Activated CD4-positive, alpha-beta T cell treated with anti-CD3 and anti-CD28 coated beads, Interleukin-2, amount 50 U/mL, for 16 hours (primary cell): ENCODE measurements at regions not wholly inside any gene's neighbourhood (a gene's known extent, or its start where the extent isn't known, plus 50 kb on each side); places are given as distances from the start of the nearest gene placed in this dataset.

Source experiments
- DNase-seq: peaks from one replicate; pipeline ENCODE4 v3.0.0-alpha.2; 2020

DNA sequence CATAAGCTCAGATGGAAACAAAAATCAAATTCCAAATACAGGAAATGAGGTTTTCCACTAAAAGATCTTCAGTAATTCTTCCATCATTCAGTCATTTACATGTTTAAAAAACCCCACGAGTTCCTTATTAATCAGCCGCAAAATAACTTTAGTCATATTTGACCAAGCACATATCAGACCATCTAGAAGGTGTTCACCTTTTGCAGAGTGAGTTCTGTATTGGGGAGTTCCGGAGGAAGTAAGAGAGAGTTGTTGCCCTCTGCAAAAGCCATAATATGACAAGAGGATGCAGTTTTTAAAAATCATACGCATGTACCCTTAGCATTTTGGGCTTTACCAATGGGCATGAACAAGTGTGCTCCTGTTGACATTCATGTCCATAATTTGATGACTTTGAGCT is 61.6 kb downstream of the CCR1 start:
- DNase-seq: peak; percentile 6

DNA sequence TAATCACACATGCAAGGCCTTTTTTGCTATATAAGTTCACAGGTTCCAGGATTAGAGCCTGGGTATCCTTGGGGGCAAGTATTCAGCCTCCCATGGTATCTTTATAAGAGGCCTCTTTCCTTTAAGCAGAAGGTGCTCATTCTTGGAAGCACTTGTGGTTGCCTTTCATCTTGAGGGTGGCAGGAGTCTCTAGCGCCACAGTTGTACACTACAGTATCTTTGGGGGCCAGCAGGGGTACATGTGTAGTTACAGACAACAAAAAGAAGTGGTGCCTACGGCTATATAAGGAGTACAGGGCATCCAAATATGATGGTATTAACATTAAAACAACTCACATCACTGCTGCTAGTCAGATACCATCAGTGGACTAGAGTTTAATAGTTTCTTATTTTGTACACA is 62.1 kb downstream of the CCR1 start:
- DNase-seq: no peak

DNA sequence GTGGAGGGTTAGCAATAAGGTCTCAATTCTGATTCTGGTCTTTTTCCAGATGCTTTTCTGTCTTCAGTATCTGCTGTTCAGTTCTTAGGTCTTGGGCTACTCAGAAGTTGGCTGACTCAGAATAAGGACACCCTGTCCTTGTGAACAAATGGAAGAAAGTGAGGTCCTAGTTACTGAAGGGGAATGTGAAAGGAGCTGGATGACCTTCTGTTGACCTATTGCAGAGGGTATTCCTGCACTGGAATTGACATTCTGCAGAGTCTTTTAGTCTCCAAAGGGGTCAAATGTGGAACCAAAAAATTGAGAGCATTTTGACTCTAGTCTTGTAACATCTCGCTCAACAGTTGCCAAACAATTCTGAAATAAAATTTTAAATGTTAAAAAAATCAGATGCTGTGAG is 63.0 kb downstream of the CCR1 start:
- DNase-seq: no peak

DNA sequence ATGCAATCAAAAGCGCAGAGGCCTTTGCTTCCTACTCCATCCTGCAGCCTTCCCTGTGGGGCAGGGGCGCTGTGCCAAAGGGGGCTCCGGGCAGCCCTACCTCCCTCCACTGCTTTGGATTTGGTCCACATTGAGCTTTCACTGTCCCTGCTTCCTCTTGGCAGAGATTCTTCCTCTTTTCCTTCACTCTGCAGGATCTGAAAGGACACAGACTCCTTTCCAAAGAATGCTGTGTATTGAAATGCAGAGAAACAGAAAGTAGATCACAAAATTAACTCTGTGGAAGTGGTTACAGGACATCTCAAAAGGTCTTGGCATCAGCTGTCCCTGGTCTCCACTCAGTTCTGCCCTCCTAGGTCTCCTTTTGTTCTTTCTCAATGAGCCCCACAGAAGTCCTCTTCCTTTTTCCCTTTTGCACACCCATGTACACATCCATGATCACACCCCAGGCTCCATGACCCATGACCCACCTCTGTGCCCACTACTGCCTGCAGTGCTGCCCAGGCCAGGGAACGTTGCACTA is 64.1 kb downstream of the CCR1 start:
- DNase-seq: no peak

DNA sequence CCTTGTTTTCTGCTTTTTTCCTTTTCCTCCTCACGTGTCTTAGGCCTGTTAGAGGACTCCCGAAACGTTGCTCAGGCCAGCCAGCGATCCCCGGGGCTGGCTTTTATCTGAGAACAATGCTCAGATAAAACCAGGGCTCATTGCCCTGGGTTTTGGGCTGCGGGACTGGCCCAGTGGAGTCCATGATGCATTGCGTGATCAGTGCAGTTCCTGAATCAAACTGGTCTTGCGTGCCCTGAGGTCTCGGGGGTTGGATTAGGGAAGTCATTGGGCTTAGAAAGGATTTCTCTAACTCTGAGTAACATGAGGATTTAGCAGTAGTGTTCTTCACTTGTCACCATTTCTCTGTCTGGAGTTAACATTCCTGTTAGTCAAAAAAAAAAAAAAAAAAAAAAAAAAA is 66.3 kb downstream of the CCR1 start:
- no peak for DNase-seq

DNA sequence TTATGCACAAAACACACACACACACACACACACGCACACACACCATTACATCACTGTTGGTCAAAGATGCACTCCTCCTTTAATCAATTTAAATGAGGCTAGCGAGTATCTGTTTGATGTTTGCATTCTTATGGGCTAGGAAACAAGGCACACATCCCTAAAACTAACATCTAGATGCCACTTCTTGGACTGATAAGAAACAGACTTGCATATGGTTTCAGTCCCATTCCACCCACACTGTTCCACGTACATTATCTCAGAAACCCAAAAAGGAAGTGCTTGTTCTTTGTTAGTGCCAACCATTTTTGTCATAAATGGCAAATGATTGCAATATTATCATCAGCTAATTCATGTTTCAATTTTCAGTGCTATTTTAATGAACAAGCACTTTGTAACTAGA is 69.5 kb downstream of the CCR1 start:
- DNase-seq: no peak

DNA sequence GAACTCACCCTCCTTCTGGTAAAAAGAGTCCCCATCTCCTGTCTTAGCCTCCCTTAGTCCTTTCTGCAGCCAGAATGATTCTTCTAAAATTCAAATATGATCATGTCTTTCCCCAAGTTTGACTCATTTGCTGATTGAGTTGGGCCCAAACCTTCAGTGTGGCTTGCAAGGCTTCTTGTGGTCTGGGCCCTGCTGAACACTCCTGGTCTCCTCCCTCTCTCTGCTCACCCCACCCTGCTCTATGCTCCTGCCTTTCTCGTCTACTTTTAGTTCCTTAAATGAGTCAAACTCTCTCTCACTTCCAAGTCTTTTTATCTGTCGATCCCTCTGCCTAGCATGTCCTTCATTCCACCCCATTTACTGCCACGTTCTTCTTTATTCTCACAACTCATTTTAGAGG is 72.6 kb downstream of the CCR1 start:
- DNase-seq: peak; percentile 18

DNA sequence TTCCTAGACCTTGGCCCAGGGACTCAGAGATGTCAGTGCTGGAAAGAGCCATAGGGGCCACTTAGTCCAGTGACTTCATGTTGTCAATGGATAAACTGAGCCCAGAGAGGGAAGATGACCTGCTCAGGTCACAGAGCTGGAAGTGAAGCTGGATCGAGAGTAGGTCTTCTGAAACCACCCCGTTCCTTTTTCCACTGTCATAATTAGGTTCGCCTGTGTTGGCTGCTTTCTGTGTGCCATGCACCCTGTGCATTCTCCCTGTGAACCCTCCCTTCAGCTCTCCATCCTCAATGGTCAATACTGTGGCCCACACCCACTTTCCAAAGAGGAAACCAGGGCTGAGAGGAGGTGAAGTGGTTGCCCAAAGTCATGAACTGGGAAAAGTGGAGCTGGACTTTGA is 74.8 kb downstream of the CCR1 start:
- no peak for DNase-seq

DNA sequence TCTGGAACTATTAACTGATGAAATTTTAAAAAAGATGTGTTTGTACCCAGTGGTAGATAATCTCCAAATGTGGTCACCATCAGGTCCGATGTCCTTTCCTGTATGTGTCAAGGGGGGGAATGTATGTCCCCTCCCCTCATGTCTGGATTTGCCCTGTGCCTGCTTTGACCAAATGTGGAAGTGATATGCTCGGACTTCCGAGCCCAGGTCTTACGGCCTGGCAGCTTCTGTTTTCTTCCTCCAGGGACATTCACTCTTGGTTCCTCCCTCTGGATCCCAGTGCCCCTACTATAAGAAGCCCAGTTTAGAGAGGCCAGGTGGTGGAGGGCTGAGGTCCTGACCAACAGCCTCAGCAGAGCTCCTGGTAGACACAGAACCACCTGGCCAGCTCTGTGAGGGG is 75.5 kb downstream of the CCR1 start:
- DNase-seq: no peak

DNA sequence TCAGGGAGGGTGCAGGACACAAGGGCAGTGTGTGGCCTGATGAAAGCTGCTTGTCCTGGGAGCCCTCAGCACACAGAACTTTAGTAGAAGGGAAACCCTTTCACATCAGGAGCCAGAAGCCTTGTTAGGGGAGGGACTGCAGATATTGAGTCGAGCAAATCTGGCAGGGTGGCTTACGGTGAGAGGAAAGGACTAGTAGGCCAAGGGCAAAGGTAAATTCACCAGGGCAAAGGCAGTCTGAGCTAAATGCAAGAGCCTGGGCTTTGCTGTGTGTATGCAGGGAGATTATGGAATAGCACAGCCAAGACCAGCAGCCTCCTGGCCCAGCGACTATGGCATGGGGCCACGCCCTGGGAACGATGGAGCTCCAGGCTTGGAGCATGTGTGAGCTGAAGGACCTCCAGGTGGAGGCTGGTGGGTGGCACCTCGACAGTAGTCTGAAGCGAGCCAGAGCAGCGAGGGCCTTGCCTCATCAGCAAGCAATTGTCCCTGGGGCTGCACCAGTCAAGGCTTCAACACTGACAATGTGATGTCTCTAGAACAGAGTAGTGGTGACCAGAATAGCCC is 76.1 kb downstream of the CCR1 start:
- no peak for DNase-seq

DNA sequence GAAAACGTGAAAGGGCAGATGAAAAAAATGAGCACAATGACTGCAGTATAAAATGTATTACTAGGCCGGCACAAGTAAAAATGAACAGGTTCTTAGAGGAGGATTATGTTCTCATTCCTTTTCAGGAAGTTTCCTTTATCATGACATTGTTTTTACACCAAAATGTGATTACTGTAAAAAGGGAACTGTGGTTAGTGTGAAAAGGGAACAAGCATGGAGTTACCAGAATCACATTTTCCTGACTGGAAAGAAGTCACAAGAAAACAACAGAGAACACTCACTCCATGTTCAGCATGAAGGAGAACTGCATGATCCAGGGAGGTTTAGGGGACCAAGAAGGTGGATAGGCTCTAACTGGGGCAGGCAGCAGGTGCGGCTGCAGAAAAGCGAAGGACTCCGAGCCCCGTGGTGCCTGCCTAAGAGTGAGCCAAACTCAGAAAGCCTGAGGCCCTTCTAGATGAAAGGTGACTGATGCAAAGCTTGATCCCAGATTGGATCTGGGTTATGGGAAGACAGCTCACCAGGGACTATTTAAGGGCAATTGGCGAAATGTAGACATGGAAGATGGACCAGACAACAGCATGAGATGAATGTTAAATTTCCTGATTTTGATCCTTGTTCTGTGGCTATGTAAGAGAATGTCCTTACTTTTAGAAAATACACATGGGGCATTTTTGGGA is 77.3 kb downstream of the CCR1 start:
- no peak for DNase-seq

DNA sequence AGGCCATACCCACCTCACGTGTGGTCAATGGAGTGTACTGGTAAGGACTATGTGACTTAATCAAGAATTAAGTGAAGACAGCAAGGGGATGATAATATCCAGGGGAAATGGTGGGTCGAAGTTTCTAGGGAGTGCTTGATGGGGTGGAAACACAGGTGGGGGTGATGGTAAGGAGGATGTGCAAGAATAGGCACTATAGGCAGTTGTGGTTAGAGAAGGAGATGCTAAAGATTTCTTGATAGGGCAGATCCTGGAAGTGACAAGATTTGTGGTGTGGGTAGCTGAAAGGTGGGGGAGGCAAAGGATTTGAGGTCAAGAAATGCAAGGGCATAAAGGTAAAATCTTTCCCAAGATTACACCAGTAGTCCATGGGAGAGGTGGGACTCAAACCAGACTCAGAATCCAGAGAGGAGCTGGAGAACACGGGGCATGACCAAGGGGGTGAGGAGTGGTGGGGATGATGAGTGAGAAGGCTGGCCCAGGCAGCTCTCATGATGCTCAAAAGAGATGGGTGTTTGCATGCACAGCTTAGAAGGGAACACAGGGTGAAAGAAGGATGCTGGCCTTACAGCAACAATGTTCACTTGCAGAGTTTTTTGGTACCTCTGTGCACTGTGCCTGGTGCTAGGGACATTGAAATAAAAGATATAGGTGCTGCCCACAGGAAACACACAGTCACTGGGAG is 78.4 kb downstream of the CCR1 start:
- peak; percentile 22 for DNase-seq

DNA sequence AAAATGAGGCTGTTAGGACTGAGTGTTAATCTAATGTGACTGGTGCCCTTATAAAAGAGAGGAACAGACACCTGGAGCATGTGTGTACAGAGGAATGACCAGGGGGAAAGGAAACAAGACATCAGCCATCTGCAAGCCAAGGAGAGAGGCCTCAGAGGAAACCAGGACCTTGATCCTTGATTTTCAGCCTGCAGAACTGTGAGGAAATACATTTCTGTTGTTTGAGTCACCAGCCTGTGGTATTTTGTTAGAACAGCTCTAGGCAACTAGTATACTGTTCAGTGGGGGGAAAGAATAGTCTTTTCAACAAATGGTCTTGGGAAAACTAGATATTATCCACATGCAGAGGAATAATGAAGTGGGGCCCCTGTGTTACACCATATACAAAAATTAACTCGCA is 80.6 kb downstream of the CCR1 start:
- DNase-seq: no peak

DNA sequence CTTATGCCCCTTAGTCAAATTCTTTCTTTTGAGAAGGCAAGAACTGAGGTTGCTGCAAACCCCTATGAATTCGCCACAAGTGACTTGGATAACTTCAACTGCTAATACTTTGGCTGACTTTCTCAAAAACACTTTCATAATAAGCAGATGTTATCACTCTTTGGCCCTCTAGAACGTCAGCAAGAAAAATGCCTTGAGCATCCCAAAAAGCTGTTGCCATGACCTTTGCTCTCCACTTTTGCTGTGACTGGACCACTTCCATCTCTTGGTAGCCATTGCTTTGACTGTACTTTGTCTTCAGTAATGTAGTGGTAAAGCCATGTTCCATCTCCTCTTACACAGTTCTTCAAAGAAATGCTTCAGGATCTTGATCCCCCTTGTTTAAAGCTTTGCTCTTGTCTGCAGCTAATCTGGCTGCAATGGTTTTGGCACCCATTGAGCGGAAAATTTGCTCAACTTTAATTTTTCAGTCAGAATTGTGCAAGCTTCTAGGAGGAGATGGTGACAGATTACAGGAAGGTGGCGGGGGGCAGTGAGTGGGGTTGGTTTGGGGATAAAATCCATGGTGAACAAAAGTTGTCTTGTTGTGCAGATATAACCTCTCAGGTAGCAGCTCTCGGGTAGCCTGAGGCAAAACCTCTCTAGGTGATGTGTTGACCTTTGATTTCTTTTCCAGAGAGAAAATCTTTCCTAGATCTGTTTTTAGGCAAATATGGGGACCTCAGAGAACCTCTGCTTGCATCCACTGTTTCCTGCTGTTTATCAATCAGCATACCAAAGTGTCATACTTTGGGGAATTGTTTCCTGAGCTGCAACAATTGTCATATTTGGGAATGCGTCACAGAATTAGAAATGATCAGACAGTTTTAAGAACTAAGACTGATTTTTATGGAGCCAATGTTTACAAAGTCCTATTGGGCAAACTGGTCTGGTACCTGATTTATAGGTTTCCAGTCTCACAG is 83.6 kb downstream of the CCR1 start:
- DNase-seq: no peak

DNA sequence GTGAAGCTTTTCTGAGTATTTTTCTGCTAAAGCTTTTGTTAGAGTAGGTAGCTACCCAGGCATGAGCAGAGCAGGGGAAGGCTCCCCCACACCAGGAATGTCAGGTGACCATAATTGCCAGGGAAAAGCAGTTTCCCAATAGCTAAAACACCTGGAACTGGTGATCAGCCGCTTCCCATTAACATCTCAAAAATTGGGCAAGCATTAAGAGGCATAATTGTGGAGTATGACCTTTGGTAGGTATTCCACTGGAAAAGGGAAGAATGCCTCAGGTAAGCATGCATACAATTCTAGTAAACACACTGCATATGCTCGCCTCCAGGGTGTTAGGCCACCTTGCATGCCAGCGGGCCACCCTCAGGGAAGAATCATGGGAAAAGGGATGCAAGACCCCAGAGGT is 84.5 kb downstream of the CCR1 start:
- DNase-seq: no peak

DNA sequence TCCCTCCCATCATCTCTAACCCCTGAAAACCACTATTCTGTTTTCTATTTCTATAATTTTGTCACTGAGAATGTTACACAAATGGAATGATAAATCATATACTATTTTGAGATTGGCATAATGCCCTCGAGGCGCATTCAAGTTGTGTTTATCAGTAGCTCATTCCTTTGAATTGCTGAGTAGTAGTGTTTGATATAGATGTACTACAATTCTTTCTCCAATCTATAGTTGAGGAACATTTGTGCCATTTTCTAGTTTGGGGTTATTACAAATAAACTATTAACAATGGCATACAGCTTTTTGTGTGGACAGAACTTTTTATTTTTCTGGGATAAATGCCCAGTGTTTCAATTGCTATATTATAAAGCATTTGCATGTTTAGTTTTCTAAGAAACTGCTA is 86.0 kb downstream of the CCR1 start:
- DNase-seq: no peak

DNA sequence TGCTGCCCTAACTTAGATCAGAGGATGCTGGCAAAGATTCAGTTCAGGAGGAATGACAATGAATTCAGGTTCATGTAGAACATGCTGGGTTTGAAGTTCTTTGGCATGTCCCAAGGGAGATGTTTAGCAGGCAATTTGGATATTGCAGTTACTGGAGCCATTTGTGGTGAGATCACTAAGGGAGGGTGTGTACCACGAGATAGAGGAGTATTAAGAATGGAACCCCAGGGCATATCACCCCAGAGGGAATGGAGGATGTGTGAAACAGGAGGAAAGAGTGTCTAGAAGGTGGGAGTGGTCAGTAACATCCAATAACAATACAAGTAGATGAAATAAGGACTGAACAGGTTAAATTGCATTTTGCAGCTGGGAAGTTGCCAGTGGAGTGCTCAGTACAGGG is 87.1 kb downstream of the CCR1 start:
- no peak for DNase-seq

DNA sequence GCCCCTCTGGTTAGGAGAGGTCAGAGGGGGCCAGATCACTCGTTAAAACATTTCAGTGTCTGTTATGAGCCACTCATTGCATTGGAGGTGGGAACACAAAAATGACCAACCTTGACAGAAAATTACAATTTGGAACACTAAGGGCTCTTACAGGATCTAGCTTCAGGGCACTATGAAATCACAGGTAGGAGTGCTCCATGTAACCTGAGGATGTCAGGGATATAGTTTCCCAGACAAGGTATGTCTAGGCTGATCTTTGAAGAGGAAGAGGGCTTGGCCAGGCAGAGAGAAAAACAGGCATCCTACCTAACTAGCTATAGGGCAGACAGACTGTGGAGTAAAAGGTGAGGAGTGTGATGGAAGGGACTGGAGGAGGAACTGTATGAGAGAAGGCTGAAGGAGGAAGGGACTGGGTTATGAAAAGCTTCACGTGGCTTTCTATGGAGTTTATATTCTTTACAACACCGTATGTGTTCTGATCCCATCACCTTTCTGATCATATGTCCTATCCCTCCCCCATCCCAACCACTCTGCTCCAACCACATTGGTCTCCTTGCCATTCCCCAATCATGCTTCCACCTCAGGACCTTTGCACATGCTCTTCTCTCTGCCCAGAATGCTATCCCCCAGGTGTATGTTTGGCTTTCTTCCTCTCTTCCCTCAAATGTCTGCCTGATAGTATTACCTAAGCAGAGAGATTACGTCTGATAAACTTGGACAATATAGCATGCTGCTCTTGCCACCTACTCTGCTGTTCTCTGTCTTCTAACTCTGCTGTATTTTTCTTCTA is 88.2 kb downstream of the CCR1 start:
- no peak for DNase-seq

DNA sequence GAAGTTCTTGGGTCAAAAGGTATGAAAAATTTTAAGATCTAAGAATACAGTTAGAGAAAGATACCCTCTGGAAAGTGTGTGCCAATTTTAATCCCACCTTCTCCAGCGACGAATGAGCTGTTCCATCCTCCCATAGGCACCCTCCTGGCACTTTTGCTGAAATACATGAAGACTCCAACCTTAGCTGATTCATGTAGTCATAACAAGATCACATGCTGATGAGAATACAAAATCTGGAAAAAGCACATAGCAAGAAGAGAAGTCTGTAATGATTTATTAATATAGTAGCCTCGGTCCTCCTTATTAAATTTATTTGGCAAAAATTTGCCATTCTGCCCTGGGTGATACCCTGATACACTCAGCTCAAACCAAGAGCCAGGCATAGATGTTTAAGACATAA is 88.9 kb downstream of the CCR1 start:
- no peak for DNase-seq

DNA sequence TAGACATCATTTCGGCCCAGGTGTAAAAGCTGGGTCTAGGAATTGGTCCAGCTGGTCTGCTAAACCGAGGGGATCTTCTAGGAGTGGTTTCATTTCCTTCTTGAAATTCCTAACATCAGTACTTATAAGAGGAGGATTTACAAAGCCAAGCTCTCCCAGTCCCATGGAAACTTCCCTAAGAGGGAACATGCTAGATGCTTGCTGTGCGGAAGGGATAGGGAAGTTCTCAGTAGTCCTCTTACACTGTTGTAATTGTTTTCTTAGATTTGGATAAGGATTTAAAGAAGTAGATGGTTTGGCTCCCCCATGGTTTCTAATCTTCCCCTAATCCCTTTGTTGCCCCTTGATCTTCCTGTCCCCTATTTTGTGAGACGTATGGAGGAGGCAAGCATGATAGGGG is 89.7 kb upstream of the XCR1 start:
- DNase-seq: no peak

DNA sequence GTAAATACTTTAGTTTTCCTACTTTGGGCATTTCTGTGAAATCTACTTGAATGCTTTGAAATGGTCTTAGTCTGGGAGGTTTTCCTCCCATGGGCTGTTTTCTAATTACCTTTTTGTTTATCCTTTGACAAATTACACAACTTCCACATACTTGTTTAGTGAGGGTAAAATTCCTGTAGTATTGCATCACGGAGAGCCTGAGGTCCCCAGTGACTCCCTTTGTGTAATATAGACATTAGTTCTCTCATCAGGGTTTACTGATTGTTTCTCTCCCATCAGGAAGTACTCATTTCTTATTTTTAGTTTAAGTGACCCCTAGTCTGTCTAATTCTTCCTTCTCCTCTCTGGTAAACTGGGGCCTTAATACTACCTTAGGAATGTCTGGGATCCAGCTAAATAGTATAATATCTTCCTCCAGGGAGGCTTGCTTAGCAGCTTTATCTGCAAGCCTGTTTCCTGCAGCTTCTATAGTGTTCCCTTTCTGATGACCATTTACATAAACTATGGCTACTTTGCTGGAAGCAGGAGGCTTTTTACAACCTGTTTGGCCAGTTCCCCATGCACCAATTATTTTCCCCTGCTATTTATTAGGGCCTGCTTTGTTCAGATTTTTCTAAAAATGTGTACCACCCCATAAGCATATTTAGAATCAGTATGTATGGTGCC is 87.2 kb upstream of the XCR1 start:
- DNase-seq: no peak

DNA sequence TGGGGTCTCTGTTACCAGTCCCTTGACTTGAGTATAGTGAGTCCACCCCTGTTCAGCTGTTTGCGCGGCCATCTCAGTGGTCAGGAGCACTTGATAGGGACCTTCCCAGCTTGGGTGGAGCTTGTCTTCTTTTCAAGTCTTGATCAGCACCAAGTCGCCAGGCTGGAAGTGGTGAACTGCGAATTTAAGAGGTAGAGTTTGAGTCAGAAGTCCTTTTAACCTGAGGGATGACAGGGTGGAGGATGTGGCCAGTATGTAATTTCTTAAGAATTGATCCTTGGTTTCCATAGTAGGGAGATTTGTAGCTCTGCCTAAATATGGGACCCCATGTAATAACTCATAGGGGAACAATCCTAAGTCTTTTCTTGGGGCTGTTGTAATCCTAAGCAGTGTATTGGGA is 86.3 kb upstream of the XCR1 start:
- peak; percentile 18 for DNase-seq
